PC-9 (cell line): ENCODE measurements at regions not wholly inside any gene's neighbourhood (a gene's known extent, or its start where the extent isn't known, plus 50 kb on each side); places are given as distances from the start of the nearest gene placed in this dataset.

ENCODE experiments used
- BruUV-seq: library from RNA; stranded (reverse); fragments of 400-500 nt; replicated peaks from 2 replicates; lab custom pipeline; 2021; lab: Mats Ljungman, UMichigan
- CTCF ChIA-PET: fragments of 300-600 bp; sonication (Branson Sonifier 250); formaldehyde crosslinking; loops from one replicate; lab custom pipeline; 2022; ENCODE audit warnings: antibody characterized with exemption; lab: Charles Lee
- POLR2A ChIA-PET: fragments of 300-600 bp; sonication (Branson Sonifier 250); formaldehyde crosslinking; loops from one replicate; lab custom pipeline; 2022; ENCODE audit warnings: antibody characterized with exemption; ENCODE audit not compliant: unreplicated experiment; lab: Charles Lee
- DNase-seq, 2 experiments: peaks; one replicate each; pipeline versions ENCODE4 v3.0.0 to v3.0.0-alpha.2; 2015 to 2022; ENCODE audit warnings: mixed read lengths in 1 of 2
- H2AFZ ChIP-seq: fragments of 200-600 bp; sonication (generic); 2 replicates; pipeline ENCODE4 v1.8.1; 2017; ENCODE audit warnings: antibody characterized with exemption
- H3F3A ChIP-seq: fragments of 200-600 bp; sonication (generic); 2 replicates; pipeline ENCODE4 v1.8.1; 2017; ENCODE audit warnings: antibody characterized with exemption, mild to moderate bottlenecking, low read depth; ENCODE audit not compliant: insufficient read depth
- H3K27ac ChIP-seq: fragments of 200-600 bp; sonication (generic); 2 replicates; pipeline ENCODE4 v1.6.1; 2016; ENCODE audit warnings: mixed run types
- H3K27me3 ChIP-seq: fragments of 200-600 bp; sonication (generic); 2 replicates; pipeline ENCODE4 v1.6.1; 2016; ENCODE audit warnings: low read depth, mixed run types; ENCODE audit not compliant: insufficient read depth
- H3K36me3 ChIP-seq: fragments of 200-600 bp; sonication (generic); 2 replicates; pipeline ENCODE4 v1.6.1; 2016; ENCODE audit warnings: low read depth, mixed run types
- H3K4me1 ChIP-seq: fragments of 200-600 bp; sonication (generic); replicated peaks from 2 replicates; pipeline ENCODE4 v1.6.1; 2016; ENCODE audit warnings: mixed run types; ENCODE audit not compliant: insufficient read depth
- H3K4me2 ChIP-seq: fragments of 200-600 bp; sonication (generic); 2 replicates; pipeline ENCODE4 v1.6.1; 2017; ENCODE audit warnings: mixed run types
- H3K4me3 ChIP-seq: fragments of 200-600 bp; sonication (generic); 2 replicates; pipeline ENCODE4 v1.6.1; 2016; ENCODE audit warnings: mixed run types
- H3K79me2 ChIP-seq: fragments of 200-600 bp; sonication (generic); 2 replicates; pipeline ENCODE4 v1.6.1; 2017; ENCODE audit warnings: low read depth, mixed run types
- H3K9me2 ChIP-seq: fragments of 200-600 bp; sonication (generic); 2 replicates; pipeline ENCODE4 v1.8.1; 2017; ENCODE audit warnings: mild to moderate bottlenecking; ENCODE audit not compliant: insufficient read depth
- H3K9me3 ChIP-seq: fragments of 200-600 bp; sonication (generic); 2 replicates; pipeline ENCODE4 v1.8.1; 2016; ENCODE audit warnings: low read depth; ENCODE audit not compliant: insufficient read depth
- H4K20me1 ChIP-seq: fragments of 200-600 bp; sonication (generic); 2 replicates; pipeline ENCODE4 v1.8.1; 2017; ENCODE audit not compliant: insufficient read depth
- CTCF ChIP-seq: fragments of 200-600 bp; sonication (generic); conservative IDR thresholded peaks from 2 replicates; pipeline ENCODE4 v1.6.1; 2017; ENCODE audit warnings: mixed run types, antibody characterized with exemption, mild to moderate bottlenecking, moderate library complexity
- EZH2 ChIP-seq: fragments of 200-600 bp; sonication (generic); IDR thresholded peaks from 2 replicates; pipeline ENCODE4 v1.8.0; 2017; ENCODE audit warnings: antibody characterized with exemption, low read depth
- intact Hi-C: fragments of 100-400 bp; cut with micrococcal nuclease; formaldehyde crosslinking; loops from one replicate; pipeline ENCODE4 v1.10.0; 2022; ENCODE audit not compliant: unreplicated experiment

GRCh38 chr2:139099721-139100120, 319.5 kb upstream of the NXPH2 start:
- Histone ChIP-seq H4K20me1 (no peaks in the 10 kb centered on the region), H3K9me2 (peaks cover 4% of the 10 kb centered on the region; the same call in 1 of the 2 replicates), H3K4me3 (no peak overlapping the region), H2AFZ (no peak overlapping the region), H3K9me3 (no peaks in the 10 kb centered on the region), H3F3A (no peaks in the 10 kb centered on the region), H3K4me2 (no peak overlapping the region), H3K36me3 (no peaks in the 10 kb centered on the region), H3K27me3 (no peaks in the 10 kb centered on the region), H3K27ac (no peak overlapping the region), H3K79me2 (no peaks in the 10 kb centered on the region), H3K4me1 (no peaks in the 10 kb centered on the region)
- ChIA-PET CTCF (no interaction called here), POLR2A (interaction anchor here (0.7 kb wide), 1 partner anchor 47 kb away, joined by 3 read pairs; no protein-coding TSS in a partner anchor)
- TF ChIP-seq EZH2 (no peak), CTCF (no peak)
- no TSS peak for BruUV-seq
- no peak for DNase-seq
- intact Hi-C loops, result no loop called here

DNA sequence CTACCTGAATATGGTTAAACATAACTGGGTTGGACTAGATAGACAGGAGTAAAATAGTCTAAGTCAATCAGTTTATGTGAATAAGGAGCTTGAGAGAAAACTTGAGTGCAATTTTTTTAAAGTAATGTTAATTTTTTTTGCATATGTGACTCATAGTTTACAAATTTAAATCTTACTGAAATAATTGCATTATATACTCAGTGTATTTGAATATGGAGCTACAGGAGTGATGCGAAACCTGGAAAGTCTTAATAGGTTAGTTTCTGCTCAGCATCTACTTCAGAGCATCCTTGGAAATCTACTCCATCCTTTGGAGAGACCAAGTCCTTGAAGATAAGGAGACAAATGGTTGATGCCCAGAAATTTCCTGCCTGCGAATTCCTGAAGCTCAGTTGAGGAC, 318.8 kb upstream of the NXPH2 start:
- H4K20me1 ChIP-seq, result no peaks in the 10 kb centered on the region
- H3K4me3 ChIP-seq, result no peak overlapping the region
- intact Hi-C loops, result no loop called here
- H3K79me2 ChIP-seq, result no peaks in the 10 kb centered on the region
- H3K9me2 ChIP-seq, result peaks cover 4% of the 10 kb centered on the region; the same call in 1 of the 2 replicates
- no peaks in the 10 kb centered on the region for H3F3A ChIP-seq
- no peak overlapping the region for H2AFZ ChIP-seq
- H3K27ac ChIP-seq, result no peak overlapping the region
- BruUV-seq, result no TSS peak
- H3K4me2 ChIP-seq, result no peak overlapping the region
- H3K36me3 ChIP-seq, result no peaks in the 10 kb centered on the region
- H3K27me3 ChIP-seq, result no peaks in the 10 kb centered on the region
- no peaks in the 10 kb centered on the region for H3K9me3 ChIP-seq
- ChIA-PET POLR2A (no interaction called here), CTCF (no interaction called here)
- TF ChIP-seq CTCF, result no peak
- TF ChIP-seq EZH2, result no peak
- DNase-seq, result no peak
- no peaks in the 10 kb centered on the region for H3K4me1 ChIP-seq

GRCh38 chr2:139083121-139083520, 302.9 kb upstream of the NXPH2 start:
- no peaks in the 10 kb centered on the region; the same call in 1 of the 2 replicates for H4K20me1 ChIP-seq
- BruUV-seq, result no TSS peak
- no peak for TF ChIP-seq CTCF
- TF ChIP-seq EZH2, result no peak
- H3K27ac ChIP-seq, result no peak overlapping the region
- no peak overlapping the region for H3K4me3 ChIP-seq
- no peaks in the 10 kb centered on the region for H3F3A ChIP-seq
- H3K9me2 ChIP-seq, result no peaks in the 10 kb centered on the region
- DNase-seq, result no peak
- no peaks in the 10 kb centered on the region for H3K9me3 ChIP-seq
- H3K36me3 ChIP-seq, result no peaks in the 10 kb centered on the region
- H3K79me2 ChIP-seq, result no peaks in the 10 kb centered on the region
- 0 out of 2 replicates have a peak overlapping the region, but pooled peaks have one; percentile 59 for H2AFZ ChIP-seq
- H3K27me3 ChIP-seq, result no peaks in the 10 kb centered on the region
- POLR2A ChIA-PET, result no interaction called here
- H3K4me2 ChIP-seq, result no peak overlapping the region
- intact Hi-C loops, result no loop called here
- CTCF ChIA-PET, result no interaction called here
- no peaks in the 10 kb centered on the region for H3K4me1 ChIP-seq
